Activated CD8-positive, alpha-beta memory T cell treated with anti-CD3 and anti-CD28 coated beads for 4 hours (primary cell): ENCODE measurements at regions not wholly inside any gene's neighbourhood (a gene's known extent, or its start where the extent isn't known, plus 50 kb on each side); places are given as distances from the start of the nearest gene placed in this dataset.

Experiments
- DNase-seq, 2 donors: peaks; one replicate each; pipeline ENCODE4 v3.0.0-alpha.2; 2020; ENCODE audit warnings: low read depth in 2 of 2

- no peak for DNase-seq
Observed at GRCh38 chr14:61847861-61848260, 85.6 kb downstream of the SNAPC1 start.

- DNase-seq = no peak
Observed at GRCh38 chr14:61854898-61855297, 92.7 kb downstream of the SNAPC1 start.

- DNase-seq = peak; percentile 28 to 36
Observed at GRCh38 chr14:61860294-61860918, 98.2 kb downstream of the SNAPC1 start.

- no peak for DNase-seq
Observed at GRCh38 chr14:61861320-61861865, 99.2 kb downstream of the SNAPC1 start.

GRCh38 chr14:61864329-61864898 is 102.2 kb downstream of the SNAPC1 start:
- no peak for DNase-seq

- DNase-seq = no peak
Observed at GRCh38 chr14:61866932-61867920, 105.0 kb downstream of the SNAPC1 start.

- DNase-seq = no peak
Observed at GRCh38 chr14:61868846-61869245, 106.6 kb downstream of the SNAPC1 start.

- no peak for DNase-seq
Observed at GRCh38 chr14:61870163-61870562, 107.9 kb downstream of the SNAPC1 start.

- no peak for DNase-seq
Observed at GRCh38 chr14:61872452-61872851, 110.2 kb downstream of the SNAPC1 start.

GRCh38 chr14:61875483-61875882 is 113.3 kb downstream of the SNAPC1 start:
- no peak for DNase-seq

- no peak for DNase-seq
Observed at GRCh38 chr14:61876362-61877034, 114.3 kb downstream of the SNAPC1 start.

GRCh38 chr14:61877035-61877390 is 114.8 kb downstream of the SNAPC1 start:
- DNase-seq = no peak

GRCh38 chr14:61877768-61878167 is 115.5 kb downstream of the SNAPC1 start:
- no peak for DNase-seq

GRCh38 chr14:61878931-61879330 is 116.7 kb downstream of the SNAPC1 start:
- no peak for DNase-seq

- no peak for DNase-seq
Observed at GRCh38 chr14:61881046-61881445, 118.8 kb downstream of the SNAPC1 start.

- DNase-seq = no peak
Observed at GRCh38 chr14:61884711-61885110, 122.5 kb downstream of the SNAPC1 start.

GRCh38 chr14:61885203-61885961 is 123.2 kb downstream of the SNAPC1 start:
- no peak for DNase-seq

- DNase-seq = no peak
Observed at GRCh38 chr14:61887628-61888027, 125.4 kb downstream of the SNAPC1 start.

GRCh38 chr14:61889914-61890351 is 127.7 kb downstream of the SNAPC1 start:
- DNase-seq = no peak

GRCh38 chr14:61891170-61891569 is 128.9 kb downstream of the SNAPC1 start:
- no peak for DNase-seq

GRCh38 chr14:61891810-61892209 is 129.6 kb downstream of the SNAPC1 start:
- no peak for DNase-seq
